SW 1271 (cell line): ENCODE measurements at regions not wholly inside any gene's neighbourhood (a gene's known extent, or its start where the extent isn't known, plus 50 kb on each side); places are given as distances from the start of the nearest gene placed in this dataset.

Experiments
- DNase-seq, 2 experiments: peaks; one replicate each; lab custom pipeline; 2025; lab: John Stamatoyannopoulos, UW

DNA sequence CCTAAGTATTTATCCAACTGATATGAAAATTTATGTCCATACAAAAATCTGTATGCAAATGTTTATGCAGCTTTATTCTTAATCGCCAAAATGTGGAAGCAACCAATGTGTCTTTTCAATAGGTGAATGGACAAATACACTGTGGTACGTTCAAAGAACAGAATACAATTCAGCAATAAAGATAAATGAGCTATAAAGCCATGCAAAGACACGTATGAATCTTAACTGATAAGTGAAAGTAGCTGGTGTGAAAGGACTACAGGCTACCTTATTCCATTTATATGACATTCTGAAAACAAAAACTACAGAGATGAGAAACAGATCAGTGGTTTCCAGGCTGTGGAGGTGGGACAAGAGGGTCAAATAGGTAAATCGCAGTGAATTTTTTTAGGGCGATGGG is 419.6 kb upstream of the B3GALT2 start:
- no peak for DNase-seq

DNA sequence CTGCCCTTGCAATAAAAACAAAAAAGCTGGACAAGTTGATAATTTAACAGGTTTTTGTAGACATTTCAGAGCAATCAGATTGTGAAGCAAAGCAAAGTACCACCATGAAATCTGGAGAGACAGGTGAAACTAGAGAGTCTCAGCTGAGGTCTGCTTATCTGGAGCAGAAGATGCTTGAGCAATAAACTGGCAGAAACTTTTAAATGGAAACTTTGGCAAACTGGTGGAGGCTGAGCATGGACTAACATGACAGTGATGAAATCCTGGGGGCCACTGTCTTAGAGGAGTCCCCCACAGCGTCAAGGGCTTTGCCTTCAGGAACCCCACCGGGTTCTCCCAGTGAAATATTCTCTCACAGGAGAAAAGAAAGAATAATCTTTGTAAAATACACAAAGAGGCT is 416.3 kb upstream of the B3GALT2 start:
- DNase-seq = no peak

DNA sequence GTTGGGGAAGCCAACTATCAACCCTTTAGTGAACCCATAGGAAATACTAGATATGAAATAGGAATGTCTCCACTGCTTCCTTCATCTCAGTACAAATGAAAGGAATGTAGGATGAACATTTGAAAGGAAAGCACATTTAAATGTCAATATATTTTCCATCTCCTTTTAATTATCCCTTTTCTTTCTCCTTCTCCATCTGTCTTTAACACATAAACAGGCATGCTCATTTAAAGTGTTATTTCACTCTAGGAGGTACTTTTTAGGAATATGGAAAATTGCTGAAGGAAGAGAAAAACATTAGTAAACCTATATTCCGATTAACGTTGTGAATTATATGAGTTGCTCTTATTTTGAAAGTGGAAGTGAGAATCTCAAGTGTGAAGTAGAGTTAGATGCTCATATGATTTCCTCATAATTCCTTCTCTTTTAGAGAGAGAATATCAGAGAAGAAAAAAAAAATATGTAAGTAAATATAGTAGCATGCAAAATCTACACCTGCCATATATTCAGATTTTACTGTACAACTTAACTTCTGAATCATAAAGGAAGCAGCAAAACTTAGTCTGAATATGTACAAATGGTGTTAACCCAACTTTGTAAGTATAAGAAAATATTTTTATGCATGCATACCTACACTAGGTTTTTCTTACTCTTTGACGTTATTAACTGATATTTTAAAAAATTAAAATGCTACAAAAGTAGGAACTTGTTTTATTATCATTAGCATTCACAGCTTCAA is 406.9 kb upstream of the B3GALT2 start:
- DNase-seq = no peak

DNA sequence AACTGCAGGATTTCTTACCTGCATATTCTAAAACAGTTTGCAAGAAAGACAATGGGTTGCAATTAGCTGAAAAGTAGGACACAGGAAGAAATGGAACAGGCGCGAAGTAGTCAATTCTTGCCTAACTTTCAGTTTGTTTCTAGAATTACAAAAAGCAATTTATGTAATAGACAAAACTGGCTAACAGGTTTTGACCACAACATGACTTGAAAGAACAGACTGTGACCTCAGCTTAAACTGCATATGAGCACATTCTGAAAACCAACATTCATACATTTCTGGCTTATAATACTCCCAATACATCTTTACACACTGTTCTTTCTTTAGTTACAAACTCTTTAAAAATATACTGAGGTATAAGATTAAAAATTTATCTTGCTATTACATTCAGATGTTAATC is 405.9 kb upstream of the B3GALT2 start:
- DNase-seq = no peak

DNA sequence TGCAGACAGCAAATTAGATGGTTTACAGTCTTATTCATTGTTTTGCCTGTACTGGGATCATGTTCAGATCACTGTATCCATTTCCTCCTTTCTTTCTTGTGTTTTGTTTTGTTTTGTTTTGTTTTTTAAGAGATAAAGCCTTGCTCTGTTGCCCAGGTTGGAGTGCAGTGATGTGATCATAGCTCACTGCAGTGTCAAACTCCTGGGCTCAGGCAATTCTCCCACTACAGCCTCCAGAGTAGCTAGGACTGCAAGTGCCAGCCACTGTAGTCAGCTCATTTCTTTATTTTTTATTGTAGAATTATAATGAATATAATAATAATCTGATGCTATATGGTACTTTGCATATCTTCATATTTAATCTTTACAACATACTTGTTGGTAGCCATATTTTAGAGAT is 403.7 kb upstream of the B3GALT2 start:
- no peak for DNase-seq

DNA sequence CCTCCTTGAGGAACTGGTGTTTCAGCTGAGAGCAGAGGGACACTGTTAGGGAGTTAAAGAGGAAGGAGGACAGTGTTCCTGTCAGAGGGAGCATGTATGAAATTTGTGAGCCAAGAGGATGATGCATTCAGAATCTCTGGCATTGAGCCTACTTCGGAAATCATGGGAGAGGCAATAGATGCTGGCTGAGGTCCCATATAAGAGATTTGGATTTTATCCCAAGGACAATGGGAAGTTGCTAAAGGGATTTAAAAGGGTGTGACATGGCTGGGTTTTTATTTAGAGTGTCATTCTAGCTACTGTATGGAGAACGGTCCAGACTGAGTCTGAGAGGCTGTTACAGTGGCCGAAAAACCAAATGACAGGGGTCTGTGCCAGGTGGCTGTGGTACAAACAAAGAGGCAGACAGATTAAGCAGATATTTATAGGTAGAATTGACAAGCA is 403.2 kb upstream of the B3GALT2 start:
- DNase-seq = no peak

DNA sequence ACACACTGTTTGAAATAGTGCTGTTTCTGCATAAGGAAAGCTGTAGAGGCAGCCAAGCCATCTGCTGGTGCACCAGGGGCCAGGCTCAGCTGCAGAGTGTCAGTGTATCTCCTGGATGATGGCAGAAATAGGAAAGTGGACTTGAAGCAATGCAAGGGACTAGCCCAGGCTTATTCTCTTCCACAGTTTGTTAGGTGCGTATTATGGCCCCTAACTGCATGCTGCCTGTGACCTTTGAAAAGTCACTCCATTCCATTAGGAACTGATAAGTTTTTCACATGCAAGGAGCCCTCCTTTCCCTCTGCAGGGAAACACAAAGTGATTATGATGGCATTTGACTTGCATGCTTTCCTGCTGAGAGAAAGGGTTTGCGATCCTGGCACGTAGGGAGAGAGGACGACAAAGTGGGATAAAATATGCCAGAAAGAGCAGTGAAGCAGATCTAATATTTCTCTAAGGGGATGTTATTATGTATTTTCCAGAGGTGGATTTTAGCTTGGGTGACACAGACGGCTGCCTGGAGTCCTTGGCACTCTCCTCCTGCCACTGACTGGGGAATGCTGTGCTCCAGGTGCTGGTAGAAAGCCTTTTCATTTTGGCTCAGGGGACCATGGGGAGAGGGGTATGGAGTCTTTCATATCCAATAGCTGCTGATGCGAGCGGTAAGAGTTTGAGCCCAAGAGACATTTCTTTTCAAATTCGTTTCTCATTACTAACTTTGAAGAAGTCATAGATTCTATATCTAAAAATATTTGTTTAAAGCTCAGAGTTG is 402.1 kb upstream of the B3GALT2 start:
- DNase-seq = no peak

DNA sequence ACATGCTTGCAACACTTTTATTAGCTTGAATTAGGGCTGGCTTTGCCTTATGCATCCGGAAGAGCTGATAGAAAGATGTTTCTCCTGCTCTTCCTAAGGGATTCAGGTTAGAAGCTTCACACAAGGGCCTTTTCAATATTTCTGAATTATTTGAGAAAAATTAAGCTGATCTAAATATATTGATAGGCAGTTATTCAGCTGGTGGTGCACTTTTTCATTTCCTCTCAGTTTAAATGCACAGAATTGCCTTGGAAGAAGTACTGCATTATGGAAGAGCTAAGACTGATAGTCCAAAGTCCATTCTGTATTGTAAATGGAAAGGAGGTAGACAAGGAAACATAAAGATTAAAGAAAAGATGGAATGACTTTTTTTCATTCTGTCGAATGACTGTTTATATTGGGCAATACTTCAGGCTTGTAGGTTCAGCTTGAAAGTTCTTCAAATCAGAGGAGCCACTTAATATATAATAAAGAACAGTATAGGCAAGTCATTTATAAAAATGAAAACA is 398.4 kb upstream of the B3GALT2 start:
- DNase-seq = no peak

DNA sequence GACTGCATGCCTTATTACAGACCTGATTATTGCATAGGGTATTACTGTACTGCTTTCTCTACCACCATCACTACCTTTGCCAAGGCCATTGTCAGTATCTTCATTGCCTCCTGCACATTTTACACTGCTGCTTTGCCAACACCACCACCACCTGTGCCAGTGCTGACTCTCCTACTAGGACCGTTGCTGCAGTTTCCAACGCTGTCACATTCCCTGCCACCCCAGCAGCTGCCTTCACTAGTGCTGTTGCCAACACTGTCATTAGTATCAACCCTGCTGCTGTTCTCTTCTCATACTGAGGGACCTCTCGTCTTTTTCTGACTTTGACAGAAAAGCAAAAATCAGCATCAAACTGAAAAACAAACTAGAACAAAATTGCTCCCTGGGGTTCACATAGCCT is 394.9 kb upstream of the B3GALT2 start:
- DNase-seq = no peak

DNA sequence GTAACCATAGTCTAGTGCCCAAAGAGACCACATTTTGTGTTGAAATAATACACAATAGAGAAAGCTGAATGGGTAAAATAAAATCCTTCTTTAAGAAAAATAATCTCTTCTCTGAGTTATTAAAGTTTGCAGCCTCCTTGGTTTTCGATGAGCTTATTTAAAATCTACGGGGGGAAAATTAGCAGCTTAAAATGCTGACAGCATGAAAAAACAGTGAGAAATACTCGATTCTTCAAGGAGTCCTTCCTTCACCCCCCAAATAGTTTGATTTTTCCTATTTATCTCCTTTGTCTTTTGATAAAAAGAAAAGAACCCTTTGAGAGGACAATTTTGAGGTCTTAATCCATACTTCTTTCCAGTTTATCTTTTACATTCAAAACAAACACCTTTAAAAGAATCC is 394.0 kb upstream of the B3GALT2 start:
- DNase-seq = no peak

DNA sequence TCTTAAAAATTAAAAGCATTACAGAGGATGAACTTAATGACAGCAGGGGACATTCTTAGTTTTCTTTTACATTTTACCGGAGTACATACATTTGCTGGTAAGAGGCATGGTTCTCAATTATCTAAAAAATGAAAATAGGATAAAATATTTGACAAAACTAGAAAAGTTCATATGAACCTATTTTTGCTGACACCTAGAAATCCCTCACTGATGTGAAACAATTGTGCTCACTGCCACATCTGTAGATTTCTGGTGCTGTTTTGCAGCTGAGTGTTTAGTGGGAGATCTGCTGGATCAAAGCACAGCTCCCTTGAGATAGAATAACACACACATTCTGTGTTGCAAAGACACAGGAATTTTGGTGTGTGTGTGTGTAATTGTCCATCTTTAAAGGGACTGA is 392.9 kb upstream of the B3GALT2 start:
- no peak for DNase-seq

DNA sequence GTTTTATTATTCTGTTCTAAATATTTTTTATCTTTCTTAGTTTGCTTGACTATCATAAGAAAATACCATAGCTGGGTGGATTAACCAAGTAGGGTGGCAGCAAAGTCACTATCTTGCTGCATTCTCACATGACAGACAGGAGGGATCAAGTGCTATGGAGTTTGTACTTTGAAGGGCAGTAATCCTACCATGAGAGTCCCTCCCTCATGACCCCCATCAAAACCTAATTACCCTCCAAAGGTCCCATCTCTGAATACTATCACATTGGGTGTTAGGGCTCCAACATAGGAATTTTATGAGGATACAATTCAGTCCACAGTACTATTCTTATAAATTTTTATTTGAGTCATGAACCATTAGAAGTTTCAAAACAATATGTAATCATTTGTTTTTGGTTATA is 388.5 kb upstream of the B3GALT2 start:
- no peak for DNase-seq

DNA sequence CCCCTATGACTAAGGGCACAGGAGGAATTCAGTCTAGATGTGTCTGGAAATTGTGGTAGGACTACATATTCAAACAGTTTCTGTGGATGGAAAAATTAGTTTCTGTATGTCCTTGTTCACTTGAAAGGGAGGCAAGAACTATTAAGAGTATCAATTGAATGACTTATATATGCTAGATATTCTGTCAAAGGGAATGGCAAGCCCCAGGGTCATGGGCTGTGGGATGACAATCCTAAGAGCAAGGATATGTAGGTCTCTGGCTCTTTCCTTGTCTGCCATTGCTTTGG is 383.5 kb upstream of the B3GALT2 start:
- DNase-seq = no peak

DNA sequence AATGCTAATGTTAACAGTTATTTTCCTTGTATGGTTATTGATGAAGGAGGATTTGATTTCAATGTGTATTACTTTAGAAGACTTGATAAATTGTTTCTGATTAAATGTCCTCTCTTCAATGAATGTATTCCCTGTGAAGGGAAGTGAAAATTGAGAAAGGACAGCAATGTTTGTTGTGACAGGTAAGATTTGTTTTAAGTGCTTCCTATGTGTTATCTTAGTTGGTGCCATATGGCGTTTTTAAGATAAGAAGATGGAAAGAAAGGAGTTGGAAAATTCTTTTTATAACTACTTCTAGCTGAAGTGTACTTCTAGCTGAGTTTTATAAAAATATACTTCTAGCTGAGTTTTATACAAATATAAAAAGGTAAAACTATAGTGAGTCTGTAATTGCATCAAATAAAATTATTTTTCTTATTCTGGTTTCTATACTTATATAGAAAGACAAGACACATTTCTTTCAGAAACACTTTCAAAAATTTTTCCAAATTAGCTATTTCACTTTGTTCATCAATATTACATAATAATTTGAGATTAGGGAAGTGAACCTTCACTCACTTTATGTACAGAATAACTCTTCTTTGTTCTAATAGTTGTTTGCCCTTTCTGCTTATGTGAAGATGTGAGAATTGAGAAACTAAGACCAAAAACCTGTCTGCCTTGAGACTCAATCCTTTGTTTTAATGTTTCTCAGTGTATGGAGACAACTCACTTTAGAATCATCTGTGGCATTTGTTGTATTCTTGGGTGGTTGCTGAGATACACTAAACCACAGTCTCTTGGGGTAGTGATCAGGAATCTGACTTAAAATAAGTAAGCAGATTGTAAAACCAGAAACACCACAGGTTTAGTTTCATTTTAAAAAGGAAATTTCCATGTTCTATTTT is 382.9 kb upstream of the B3GALT2 start:
- no peak for DNase-seq

DNA sequence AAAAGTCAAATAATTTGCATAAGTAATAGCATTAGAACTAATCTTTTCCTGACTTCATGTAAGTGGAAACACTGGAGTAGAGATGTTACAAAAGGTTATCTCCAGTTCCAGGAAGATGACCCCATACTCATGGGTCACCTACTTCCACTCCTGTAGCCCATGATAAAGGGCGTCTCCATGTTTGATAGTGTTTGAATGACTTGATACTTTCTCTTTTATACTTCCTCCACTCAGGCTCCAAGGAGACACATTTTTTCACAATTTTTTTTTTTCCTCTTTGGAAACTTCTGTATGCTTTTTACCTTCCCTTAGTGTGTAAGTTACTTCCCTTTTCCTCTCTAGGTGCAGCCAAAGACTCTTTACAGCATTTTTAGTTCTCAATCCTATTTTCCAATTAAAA is 382.1 kb upstream of the B3GALT2 start:
- no peak for DNase-seq

DNA sequence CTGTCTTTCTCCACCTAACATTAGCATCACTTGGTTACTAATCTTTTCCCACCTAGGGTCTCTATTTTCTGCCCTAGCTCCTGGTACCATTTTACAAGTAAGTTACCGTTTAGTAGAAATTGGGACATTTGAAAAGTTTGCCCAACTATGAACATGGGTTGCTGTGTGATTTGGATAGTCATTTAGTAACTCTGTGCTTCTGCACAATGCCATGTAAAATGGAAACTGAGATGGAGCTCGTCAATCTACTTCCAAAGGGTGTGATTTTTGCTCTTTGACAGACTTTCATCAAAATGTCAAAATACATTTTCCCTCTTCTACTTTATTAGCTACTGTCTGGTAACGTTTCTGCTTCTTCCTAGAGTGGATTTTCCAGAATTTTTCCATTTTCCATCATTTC is 381.5 kb upstream of the B3GALT2 start:
- DNase-seq = no peak

DNA sequence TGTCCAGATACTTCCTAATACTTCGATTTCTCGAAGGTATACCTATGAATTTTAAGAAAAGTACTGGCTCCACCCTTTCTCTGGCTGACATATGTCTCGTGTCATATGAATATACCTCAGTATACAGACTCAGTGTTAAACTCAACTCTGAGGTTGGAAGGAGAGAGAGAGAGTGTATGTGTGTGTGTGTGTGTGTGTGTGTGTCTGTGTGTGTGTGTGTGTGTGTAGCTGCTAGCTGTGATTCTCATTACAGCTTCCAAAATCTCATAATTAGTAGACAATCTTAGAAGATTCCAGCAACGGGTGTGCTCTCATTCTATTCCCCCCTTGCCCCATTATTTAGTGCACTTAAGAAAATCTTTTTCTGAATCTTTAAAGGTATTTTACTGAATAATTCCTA is 380.3 kb upstream of the B3GALT2 start:
- DNase-seq = no peak

DNA sequence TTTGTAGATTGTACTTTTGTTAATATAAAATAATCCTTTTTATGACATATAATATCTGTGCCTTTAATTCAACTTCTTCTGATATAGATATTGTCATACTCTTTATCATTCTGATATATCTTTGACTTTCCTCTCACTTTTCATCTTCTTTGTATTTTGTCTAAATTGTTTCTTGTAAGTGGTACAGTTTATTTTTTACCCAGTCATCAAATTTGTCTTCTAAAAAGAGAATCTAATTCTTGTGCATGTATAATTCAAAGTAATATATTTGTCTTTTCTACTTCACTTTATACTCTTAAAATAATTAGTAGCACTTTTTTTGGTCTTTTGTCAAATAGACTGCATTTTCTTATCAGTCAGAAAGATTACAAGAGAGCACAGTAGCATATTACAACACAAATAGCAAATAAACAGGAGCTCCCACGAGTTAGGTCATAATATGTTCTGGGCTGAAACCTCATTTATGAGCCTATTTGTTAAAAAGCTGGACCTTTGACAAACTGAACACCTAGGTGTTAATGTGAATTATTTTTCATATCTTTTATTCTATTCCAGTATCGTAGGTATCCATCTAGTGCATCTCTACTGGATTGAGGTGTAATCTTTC is 379.7 kb upstream of the B3GALT2 start:
- DNase-seq = no peak

DNA sequence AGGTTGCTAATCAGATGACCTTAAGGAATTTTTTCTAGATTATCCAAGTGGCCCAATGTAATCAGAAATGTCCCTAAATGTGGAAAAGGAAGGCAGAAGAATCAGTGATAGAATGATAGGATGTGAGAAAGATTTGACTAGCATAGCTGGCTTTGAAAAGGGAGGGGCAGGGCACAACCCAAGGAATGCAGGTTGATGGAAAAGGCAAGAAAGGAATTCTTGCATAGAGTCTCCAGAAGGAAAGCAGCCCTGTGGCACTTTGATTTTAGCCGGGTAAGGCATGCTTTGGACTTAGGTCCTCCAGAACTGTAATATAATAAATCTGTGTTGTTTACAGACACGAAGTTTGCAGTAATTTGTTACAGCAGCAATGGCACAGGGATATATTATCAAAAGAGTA is 375.7 kb upstream of the B3GALT2 start:
- DNase-seq = no peak

DNA sequence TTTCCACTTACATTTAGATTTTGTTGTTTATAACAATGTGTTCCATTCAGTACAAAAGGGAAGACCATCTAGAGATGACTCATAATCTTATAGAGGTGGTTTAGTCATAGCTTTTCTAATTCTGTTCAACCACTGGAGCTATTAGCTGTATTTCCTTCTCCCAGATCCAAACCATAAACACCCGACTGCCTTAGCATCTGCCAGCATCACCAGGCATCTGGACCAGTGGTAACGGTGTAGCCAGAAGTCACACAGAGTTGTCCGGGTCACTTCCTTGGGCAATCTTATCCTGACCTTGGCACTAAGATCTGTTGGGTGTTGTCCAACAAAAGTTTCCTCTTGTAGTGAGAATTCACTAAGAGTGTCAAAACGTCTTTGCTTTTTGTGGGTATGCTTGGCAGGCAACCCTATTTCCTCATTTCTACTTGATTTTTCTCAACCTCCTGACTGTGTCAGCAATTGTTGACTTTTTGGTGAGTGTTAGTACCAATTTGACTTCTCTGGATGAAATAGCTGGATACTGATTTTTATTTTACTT is 372.1 kb upstream of the B3GALT2 start:
- peak in 1 of 2 experiments; percentile 33 for DNase-seq

DNA sequence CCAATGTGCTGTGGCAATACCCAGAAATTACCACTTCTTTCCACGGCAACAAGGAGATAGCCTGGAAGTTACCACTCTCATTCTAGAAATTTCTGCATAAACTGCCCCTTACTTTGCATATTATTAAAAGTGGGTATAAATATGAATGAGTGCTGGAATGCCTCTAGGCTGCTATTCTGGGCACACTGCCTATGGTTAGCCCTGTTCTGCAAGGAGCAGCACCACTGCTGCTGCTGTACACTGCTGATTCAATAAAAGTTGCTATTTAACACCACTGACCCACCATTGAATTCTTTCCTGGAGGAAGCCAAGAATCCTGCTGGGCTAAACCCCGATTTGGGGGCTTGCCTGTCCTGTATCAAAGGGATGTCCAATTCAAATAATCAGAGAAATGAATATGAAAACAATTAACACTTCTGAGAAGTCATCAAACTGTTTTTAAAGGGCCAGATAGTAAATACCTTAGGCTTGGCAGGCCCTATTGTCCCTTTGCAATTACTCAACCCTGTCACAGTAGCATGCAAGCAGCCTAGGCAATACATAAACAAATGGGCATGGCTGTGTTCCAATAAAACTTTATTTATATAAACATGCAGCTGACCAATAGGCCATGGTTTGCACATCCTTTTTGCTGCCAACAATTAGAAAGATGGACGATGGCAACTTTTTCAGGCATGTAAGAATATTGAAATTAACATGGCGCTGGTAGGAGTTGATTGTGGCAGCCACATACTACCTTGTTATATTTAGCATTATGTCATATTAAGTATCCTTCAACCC is 369.4 kb upstream of the B3GALT2 start:
- no peak for DNase-seq
